ENCODE measurements at regions not wholly inside any gene's neighbourhood (a gene's known extent, or its start where the extent isn't known, plus 50 kb on each side); places are given as distances from the start of the nearest gene placed in this dataset.
"Not testable (repeated sequence)": the region's sequence is repeated elsewhere in the genome, so short reads cannot be mapped to it uniquely, and the experiment has no call there.

GRCh38 chr2:129024796-129025195 lies 706.1 kb upstream of the HS6ST1 start:
- no peak for DNase-seq (ENCODE audit: low read depth in 2 of 2)

GRCh38 chr2:129035992-129036391 lies 717.3 kb upstream of the HS6ST1 start:
- no peak overlapping the region for H3K4me3 ChIP-seq (replicated peaks in 1 of 2; ENCODE audit: low read depth in 2 of 2, low read length in 2 of 2)
- TF ChIP-seq CTCF (IDR thresholded peaks at IDR 0.05; ENCODE audit: low read depth, low read length): no peak
- DNase-seq (ENCODE audit: low read depth in 2 of 2): no peak

More at GRCh38 chr2:129024796-129025195, 706.1 kb upstream of the HS6ST1 start:
- H3K4me3 ChIP-seq (replicated peaks in 1 of 2; ENCODE audit: low read depth in 2 of 2, low read length in 2 of 2): no peak overlapping the region
- TF ChIP-seq CTCF (IDR thresholded peaks at IDR 0.05; ENCODE audit: low read depth, low read length): no peak

GRCh38 chr2:129043677-129044076 lies 725.0 kb upstream of the HS6ST1 start:
- H3K4me3 ChIP-seq (replicated peaks in 1 of 2; ENCODE audit: low read depth in 2 of 2, low read length in 2 of 2); DNase-seq (ENCODE audit: low read depth in 2 of 2): not testable (repeated sequence)

- DNase-seq (ENCODE audit: low read depth in 2 of 2); H3K4me3 ChIP-seq (replicated peaks in 1 of 2; ENCODE audit: low read depth in 2 of 2, low read length in 2 of 2): not testable (repeated sequence)
Observed at GRCh38 chr2:129046475-129046874, 727.8 kb upstream of the HS6ST1 start.

- H3K4me3 ChIP-seq (replicated peaks in 1 of 2; ENCODE audit: low read depth in 2 of 2, low read length in 2 of 2): no peak overlapping the region
- no peak for TF ChIP-seq CTCF (IDR thresholded peaks at IDR 0.05; ENCODE audit: low read depth, low read length)
- no peak for DNase-seq (ENCODE audit: low read depth in 2 of 2)
Observed at GRCh38 chr2:129050101-129050500, 731.4 kb upstream of the HS6ST1 start.

GRCh38 chr2:129055242-129055641 lies 736.6 kb upstream of the HS6ST1 start:
- no peak for TF ChIP-seq CTCF (IDR thresholded peaks at IDR 0.05; ENCODE audit: low read depth, low read length)
- H3K4me3 ChIP-seq (replicated peaks in 1 of 2; ENCODE audit: low read depth in 2 of 2, low read length in 2 of 2): no peak overlapping the region
- DNase-seq (ENCODE audit: low read depth in 2 of 2): no peak

GRCh38 chr2:129055824-129056223 lies 737.2 kb upstream of the HS6ST1 start:
- no peak for DNase-seq (ENCODE audit: low read depth in 2 of 2)
- H3K4me3 ChIP-seq (replicated peaks in 1 of 2; ENCODE audit: low read depth in 2 of 2, low read length in 2 of 2): no peak overlapping the region
- TF ChIP-seq CTCF (IDR thresholded peaks at IDR 0.05; ENCODE audit: low read depth, low read length): no peak

- TF ChIP-seq CTCF (IDR thresholded peaks at IDR 0.05; ENCODE audit: low read depth, low read length): no peak
Observed at GRCh38 chr2:129056309-129056958, 737.8 kb upstream of the HS6ST1 start.

More at GRCh38 chr2:129056309-129056958, 737.8 kb upstream of the HS6ST1 start:
- H3K4me3 ChIP-seq (replicated peaks in 1 of 2; ENCODE audit: low read depth in 2 of 2, low read length in 2 of 2): no peak overlapping the region
- no peak for DNase-seq (ENCODE audit: low read depth in 2 of 2)
